Endothelial cell of umbilical vein (primary cell): ENCODE measurements at regions not wholly inside any gene's neighbourhood (a gene's known extent, or its start where the extent isn't known, plus 50 kb on each side); places are given as distances from the start of the nearest gene placed in this dataset.

Source experiments
- BruUV-seq: library from RNA; stranded (reverse); fragments of 400-500 nt; replicated peaks from 2 replicates; lab custom pipeline; 2021; lab: Mats Ljungman, UMichigan
- CTCF ChIA-PET: fragments of 300-600, 350-600 bp; sonication (Branson Sonifier 250); formaldehyde crosslinking; loops from one replicate; lab custom pipeline; 2021; ENCODE audit warnings: antibody characterized with exemption, inconsistent platforms; lab: Charles Lee
- POLR2A ChIA-PET: fragments of 300-600, 350-600 bp; sonication (Branson Sonifier 250); formaldehyde crosslinking; loops from one replicate; lab custom pipeline; 2021; ENCODE audit warnings: antibody characterized with exemption, inconsistent platforms; lab: Charles Lee
- DNase-seq: peaks from one replicate; pipeline ENCODE4 v3.0.0-alpha.2; 2011; ENCODE audit warnings: low read depth, low spot score
- FAIRE-seq: peaks from 2 replicates; lab custom pipeline; 2011; peaks lifted over from hg19 to GRCh38; lab: Jason Lieb, UNC
- H2AFZ ChIP-seq: 2 replicates; pipeline ENCODE4 v1.6.0; 2012; ENCODE audit warnings: low read depth, low read length, control low read depth, inconsistent platforms
- H3K27ac ChIP-seq: 2 replicates; pipeline ENCODE4 v1.5.1; 2011; ENCODE audit warnings: low read depth, mild to moderate bottlenecking, control low read depth, low read length, moderate library complexity; ENCODE audit not compliant: insufficient read depth
- H3K27me3 ChIP-seq, 2 experiments: 2 replicates each; pipeline versions ENCODE4 v1.6.0 to v1.6.1; 2011; ENCODE audit warnings: low read length in 2 of 2, mixed read lengths in 1 of 2; ENCODE audit not compliant: control insufficient read depth in 2 of 2, insufficient read depth in 2 of 2
- H3K36me3 ChIP-seq, 2 experiments: 2 replicates in 1 of 2; 3 replicates in 1 of 2; pipeline ENCODE4 v1.5.1; 2011; ENCODE audit warnings: low read length in 2 of 2, mild to moderate bottlenecking in 1 of 2, moderate library complexity in 1 of 2; ENCODE audit not compliant: control insufficient read depth in 2 of 2, insufficient read depth in 2 of 2; ENCODE audit errors: extremely low read depth in 1 of 2
- H3K4me1 ChIP-seq: 3 replicates; pipeline ENCODE4 v1.5.1; 2011; ENCODE audit warnings: mild to moderate bottlenecking, low read length; ENCODE audit not compliant: control insufficient read depth, insufficient read depth; ENCODE audit errors: extremely low read depth
- H3K4me2 ChIP-seq: 2 replicates; pipeline ENCODE4 v1.6.1; 2011; ENCODE audit warnings: low read length, control low read depth, mixed read lengths; ENCODE audit not compliant: insufficient read depth
- H3K4me3 ChIP-seq, 3 experiments: fragments of 200-600 bp in 1 of 3; sonication (generic), shearing (Covaris generic) in 1 of 3; replicated peaks in 1 of 3; 2 replicates each; pipeline ENCODE4 v1.5.1; 2011 to 2016; ENCODE audit warnings: control low read depth in 3 of 3, low read length in 3 of 3, mild to moderate bottlenecking in 2 of 3, inconsistent platforms in 1 of 3, low read depth in 1 of 3, moderate library complexity in 1 of 3; ENCODE audit not compliant: insufficient read depth in 1 of 3
- H3K79me2 ChIP-seq: 2 replicates; pipeline ENCODE4 v1.6.0; 2012; ENCODE audit warnings: low read length, inconsistent platforms; ENCODE audit not compliant: control insufficient read depth, insufficient read depth
- H3K9ac ChIP-seq: replicated peaks from 2 replicates; pipeline ENCODE3; 2011; ENCODE audit warnings: low read length, control low read depth; ENCODE audit not compliant: insufficient read depth; ENCODE audit errors: extremely low read depth
- H3K9me1 ChIP-seq: replicated peaks from 3 replicates; pipeline ENCODE4 v1.6.0; 2011; ENCODE audit warnings: mild to moderate bottlenecking, low read length; ENCODE audit not compliant: control insufficient read depth, insufficient read depth; ENCODE audit errors: extremely low read depth
- H3K9me3 ChIP-seq: replicated peaks from 2 replicates; pipeline ENCODE4 v1.5.1; 2012; ENCODE audit warnings: low read length, inconsistent platforms; ENCODE audit not compliant: control insufficient read depth, insufficient read depth
- H4K20me1 ChIP-seq: replicated peaks from 2 replicates; pipeline ENCODE3; 2011; ENCODE audit warnings: mild to moderate bottlenecking, low read length; ENCODE audit not compliant: control insufficient read depth, insufficient read depth; ENCODE audit errors: extremely low read depth
- CTCF ChIP-seq, 2 donors: IDR thresholded peaks; 1 replicate in 1 of 2; 2 replicates in 1 of 2; pipeline ENCODE4 v1.5.1; 2011; ENCODE audit warnings: low read length in 2 of 2, mild to moderate bottlenecking in 2 of 2, moderate library complexity in 2 of 2, control low read depth in 1 of 2, inconsistent platforms in 1 of 2, low read depth in 1 of 2; ENCODE audit not compliant: insufficient read depth in 1 of 2; ENCODE audit errors: extremely low read depth in 1 of 2
- EZH2 ChIP-seq: IDR thresholded peaks from 2 replicates; pipeline ENCODE4 v1.6.1; 2012; ENCODE audit warnings: borderline replicate concordance, low read depth, mild to moderate bottlenecking, moderate library complexity, low read length, inconsistent platforms; ENCODE audit not compliant: severe bottlenecking
- FOS ChIP-seq: IDR thresholded peaks from 2 replicates; pipeline ENCODE4 v1.6.1; 2011; ENCODE audit warnings: mild to moderate bottlenecking, low read length, moderate library complexity, borderline replicate concordance; ENCODE audit not compliant: insufficient read depth
- GATA2 ChIP-seq: IDR thresholded peaks from 2 replicates; pipeline ENCODE4 v1.7.0; 2011; ENCODE audit warnings: low read depth, mild to moderate bottlenecking, moderate library complexity, mixed read lengths, low read length; ENCODE audit not compliant: insufficient read length, insufficient read depth
- JUN ChIP-seq: IDR thresholded peaks from 2 replicates; pipeline ENCODE4 v1.6.1; 2011; ENCODE audit warnings: borderline replicate concordance, low read depth; ENCODE audit not compliant: insufficient read length, insufficient read depth
- MAX ChIP-seq: IDR thresholded peaks from 2 replicates; pipeline ENCODE4 v1.6.1; 2011; ENCODE audit not compliant: insufficient read depth, insufficient read length
- MYC ChIP-seq: IDR thresholded peaks from one replicate; pipeline ENCODE4 v1.6.1; 2011; ENCODE audit warnings: mild to moderate bottlenecking, low read depth, low read length
- POLR2A ChIP-seq: IDR thresholded peaks from 2 replicates; pipeline ENCODE4 v1.6.1; 2012; ENCODE audit warnings: low read depth, mild to moderate bottlenecking, control low read depth, low read length
- POLR2AphosphoS5 ChIP-seq: IDR thresholded peaks from 2 replicates; pipeline ENCODE4 v1.6.1; 2012; ENCODE audit warnings: low read depth, mild to moderate bottlenecking, control low read depth, low read length, moderate library complexity; ENCODE audit not compliant: insufficient read depth
- dilution Hi-C: fragments of 300-500 bp; cut with MboI; formaldehyde crosslinking; loops from one replicate; pipeline ENCODE4 v1.15.0; 2019; ENCODE audit warnings: low sequenced_read_pairs; ENCODE audit not compliant: extremely low pct_ligation_motif_present
- intact Hi-C: fragments of 100-400 bp; cut with micrococcal nuclease; formaldehyde crosslinking; loops from one replicate; pipeline ENCODE4 v1.10.0; 2022

- DNase-seq (no peak), FAIRE-seq (no peak)
- no peaks in the 10 kb centered on the region for H3K27me3 ChIP-seq
- no peaks in the 10 kb centered on the region for H3K79me2 ChIP-seq
- H3K4me3 ChIP-seq, result no peak overlapping the region
- H2AFZ ChIP-seq, result no peak overlapping the region
- no TSS peak for BruUV-seq
- no peaks in the 10 kb centered on the region for H3K9me3 ChIP-seq
- dilution Hi-C loops (no loop called here), intact Hi-C loops (no loop called here)
- H3K4me2 ChIP-seq, result no peak overlapping the region
- no peaks in the 10 kb centered on the region for H3K9me1 ChIP-seq
- no peak overlapping the region for H3K27ac ChIP-seq
- CTCF ChIA-PET, result interaction anchor here (0.8 to 2.4 kb wide), 6 partner anchors 16 to 142 kb away, joined by 3 to 6 read pairs (median 5); no protein-coding TSS in a partner anchor
- H4K20me1 ChIP-seq, result no peaks in the 10 kb centered on the region
- H3K9ac ChIP-seq, result no peak overlapping the region
- TF ChIP-seq POLR2AphosphoS5, result no peak
- no peak for TF ChIP-seq MAX
- TF ChIP-seq JUN, result no peak
- TF ChIP-seq EZH2, result no peak
- TF ChIP-seq POLR2A, result no peak
- TF ChIP-seq GATA2, result no peak
- TF ChIP-seq CTCF (IDR thresholded peaks at IDR 0.05; ENCODE audit: extremely low read depth in 1 of 2, insufficient read depth in 1 of 2, low read depth in 1 of 2, low read length in 2 of 2), result no peak
- no peak for TF ChIP-seq MYC
- TF ChIP-seq FOS, result no peak
- POLR2A ChIA-PET, result interaction anchor here (1.0 kb wide), 1 partner anchor 65 kb away, joined by 4 read pairs; no protein-coding TSS in a partner anchor
- H3K4me1 ChIP-seq, result peaks cover 3% of the 10 kb centered on the region
- no peaks in the 10 kb centered on the region for H3K36me3 ChIP-seq
Observed at GRCh38 chr17:77358801-77359200, 218.0 kb downstream of the SEC14L1 start.
